ENCODE measurements at regions not wholly inside any gene's neighbourhood (a gene's known extent, or its start where the extent isn't known, plus 50 kb on each side); places are given as distances from the start of the nearest gene placed in this dataset.
"Not testable (repeated sequence)": the region's sequence is repeated elsewhere in the genome, so short reads cannot be mapped to it uniquely, and the experiment has no call there.

GRCh38 chr12:125544960-125545359 is 479.7 kb downstream of the AACS start:
- Mint-ChIP-seq H3K4me3 (no peak overlapping the region), H3K36me3 (ENCODE audit: low read depth) (no peaks in the 10 kb centered on the region)
- no peak for ATAC-seq

DNA sequence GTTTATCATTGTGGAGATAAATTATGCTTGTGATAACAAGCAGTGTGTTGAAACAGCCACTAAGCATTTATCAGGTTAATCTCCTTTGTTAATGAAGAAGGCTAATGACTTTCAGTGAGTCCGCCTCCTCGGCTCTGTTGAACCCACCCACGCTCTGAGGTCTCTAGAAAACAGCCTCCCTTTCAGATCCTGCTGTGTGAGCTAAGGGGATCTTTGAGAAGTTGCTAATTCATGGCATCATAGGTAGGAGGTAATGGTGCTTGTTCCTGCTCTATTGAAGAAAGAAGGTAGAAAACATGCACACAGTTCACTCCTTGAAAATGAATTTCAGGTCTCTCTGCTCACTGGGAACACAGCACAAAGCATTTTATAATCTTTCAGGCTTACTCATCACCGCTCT is 483.9 kb downstream of the AACS start:
- no peaks in the 10 kb centered on the region for H3K36me3 Mint-ChIP-seq (ENCODE audit: low read depth)
- H3K9me3 Mint-ChIP-seq, result peaks cover 18% of the 10 kb centered on the region
- H3K27me3 Mint-ChIP-seq, result no peaks in the 10 kb centered on the region
- no peaks in the 10 kb centered on the region for H3K4me1 Mint-ChIP-seq
- no peak overlapping the region for H3K4me3 Mint-ChIP-seq
- H3K27ac Mint-ChIP-seq, result no peak overlapping the region
- ATAC-seq (no peak), DNase-seq (no peak)

More at GRCh38 chr12:125544960-125545359, 479.7 kb downstream of the AACS start:
- no peak overlapping the region for H3K27ac Mint-ChIP-seq
- H3K4me1 Mint-ChIP-seq, result no peaks in the 10 kb centered on the region
- H3K27me3 Mint-ChIP-seq, result no peaks in the 10 kb centered on the region
- DNase-seq, result no peak
- H3K9me3 Mint-ChIP-seq, result peaks cover 18% of the 10 kb centered on the region

DNA sequence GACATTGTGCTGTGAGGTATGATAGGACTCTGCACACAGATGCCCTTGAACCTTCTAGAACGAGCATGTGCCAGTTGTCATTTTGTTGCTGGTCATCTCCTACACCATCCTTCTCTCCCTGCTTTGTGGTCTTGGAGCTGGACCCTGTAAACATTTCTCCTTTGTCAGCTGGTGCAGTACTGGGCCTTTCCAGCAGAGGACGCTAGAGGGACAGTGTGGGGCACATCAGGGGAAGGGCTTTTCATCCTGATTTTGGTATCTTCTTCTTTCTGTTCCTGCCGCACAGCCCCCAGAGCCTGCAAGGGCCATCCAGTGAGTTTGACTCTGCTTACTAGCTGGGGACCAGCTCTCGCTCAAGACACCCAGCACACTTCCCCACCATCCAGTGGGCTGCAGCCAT is 484.6 kb downstream of the AACS start:
- ATAC-seq (no peak), DNase-seq (no peak)
- no peaks in the 10 kb centered on the region for H3K4me1 Mint-ChIP-seq
- peaks cover 13% of the 10 kb centered on the region for H3K9me3 Mint-ChIP-seq
- H3K27ac Mint-ChIP-seq, result no peak overlapping the region
- no peaks in the 10 kb centered on the region for H3K27me3 Mint-ChIP-seq
- no peaks in the 10 kb centered on the region for H3K36me3 Mint-ChIP-seq (ENCODE audit: low read depth)
- no peak overlapping the region for H3K4me3 Mint-ChIP-seq

DNA sequence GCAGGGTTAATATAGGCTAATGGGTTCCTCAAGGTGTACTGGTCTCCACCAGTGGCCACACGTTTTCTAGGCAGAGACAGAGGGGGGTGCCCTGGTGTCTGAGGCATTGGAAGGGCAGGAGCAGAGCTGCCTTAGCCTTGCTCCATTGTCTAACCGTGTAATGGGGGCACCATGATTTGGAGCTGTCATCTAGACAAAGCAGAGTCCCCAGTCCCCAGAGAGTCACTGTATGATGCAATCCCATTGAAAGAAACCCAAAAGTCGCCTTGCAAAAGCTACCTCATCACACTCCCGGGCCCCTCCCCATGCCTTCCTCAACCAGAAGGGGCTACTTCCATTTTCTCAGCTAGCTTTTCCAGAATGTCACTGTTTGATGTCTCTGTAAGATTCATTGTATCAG is 487.1 kb downstream of the AACS start:
- ATAC-seq, result no peak
- H3K27me3 Mint-ChIP-seq, result no peaks in the 10 kb centered on the region
- H3K27ac Mint-ChIP-seq, result no peak overlapping the region
- no peaks in the 10 kb centered on the region for H3K9me3 Mint-ChIP-seq
- no peaks in the 10 kb centered on the region for H3K4me1 Mint-ChIP-seq
- no peak for DNase-seq
- no peak overlapping the region for H3K4me3 Mint-ChIP-seq
- no peaks in the 10 kb centered on the region for H3K36me3 Mint-ChIP-seq (ENCODE audit: low read depth)

GRCh38 chr12:125561008-125561407 is 495.8 kb downstream of the AACS start:
- not testable (repeated sequence) for H3K36me3 Mint-ChIP-seq (ENCODE audit: low read depth); ATAC-seq; H3K27me3 Mint-ChIP-seq; H3K4me3 Mint-ChIP-seq; H3K9me3 Mint-ChIP-seq; DNase-seq; H3K4me1 Mint-ChIP-seq; H3K27ac Mint-ChIP-seq

- no peaks in the 10 kb centered on the region for H3K27me3 Mint-ChIP-seq
- H3K4me1 Mint-ChIP-seq, result no peaks in the 10 kb centered on the region
- DNase-seq (no peak), ATAC-seq (no peak)
- no peaks in the 10 kb centered on the region for H3K36me3 Mint-ChIP-seq (ENCODE audit: low read depth)
- H3K9me3 Mint-ChIP-seq, result peaks cover 8% of the 10 kb centered on the region
- no peak overlapping the region for H3K27ac Mint-ChIP-seq
- H3K4me3 Mint-ChIP-seq, result no peak overlapping the region
Observed at GRCh38 chr12:125564753-125565152, 499.5 kb downstream of the AACS start.

DNA sequence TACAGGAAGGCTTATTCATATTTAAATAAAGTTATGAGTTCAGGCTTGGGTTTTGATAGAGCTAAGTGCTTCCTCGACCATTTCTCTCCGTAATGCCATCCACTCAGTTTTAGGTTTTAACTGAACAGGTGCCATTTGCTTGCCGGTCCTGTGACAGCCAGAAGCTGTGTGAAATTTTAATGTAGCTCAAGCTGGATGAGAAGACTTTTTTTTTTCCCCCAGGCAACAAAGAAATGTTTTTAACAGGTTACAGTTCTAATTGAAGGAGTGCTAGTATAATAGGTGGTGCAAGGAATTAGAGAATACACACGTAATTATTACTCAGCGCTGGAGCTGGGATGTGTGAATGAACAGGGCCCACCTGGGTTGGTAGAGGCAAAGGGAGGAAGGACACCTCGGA is 502.3 kb downstream of the AACS start:
- Mint-ChIP-seq H3K9me3 (peaks cover 8% of the 10 kb centered on the region), H3K4me1 (no peaks in the 10 kb centered on the region), H3K4me3 (no peak overlapping the region), H3K27me3 (no peaks in the 10 kb centered on the region), H3K27ac (no peak overlapping the region), H3K36me3 (ENCODE audit: low read depth) (no peaks in the 10 kb centered on the region)
- DNase-seq (no peak), ATAC-seq (no peak)

DNA sequence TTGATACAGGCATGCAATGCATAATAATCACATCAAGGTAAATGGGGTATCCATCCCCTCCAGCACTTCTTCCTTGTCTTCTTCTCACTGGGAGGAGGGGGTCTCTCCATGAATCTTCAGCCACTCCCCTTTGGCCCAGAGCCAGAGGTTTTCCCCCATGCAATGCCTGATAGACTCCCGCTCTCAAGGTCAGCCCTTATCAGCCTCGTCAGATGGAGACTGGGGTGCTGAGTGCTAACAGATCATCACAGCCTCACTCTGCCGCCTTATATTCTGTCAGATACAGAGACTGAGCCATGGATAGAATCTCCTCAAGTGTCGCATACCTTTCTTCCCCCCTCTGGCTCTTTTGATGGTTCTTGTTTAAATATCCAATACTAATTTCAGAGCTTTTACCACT is 503.1 kb downstream of the AACS start:
- ATAC-seq (no peak), DNase-seq (no peak)
- H3K4me1 Mint-ChIP-seq, result no peaks in the 10 kb centered on the region
- no peaks in the 10 kb centered on the region for H3K27me3 Mint-ChIP-seq
- no peak overlapping the region for H3K27ac Mint-ChIP-seq
- no peak overlapping the region for H3K4me3 Mint-ChIP-seq
- peaks cover 8% of the 10 kb centered on the region for H3K9me3 Mint-ChIP-seq
- H3K36me3 Mint-ChIP-seq (ENCODE audit: low read depth), result no peaks in the 10 kb centered on the region

DNA sequence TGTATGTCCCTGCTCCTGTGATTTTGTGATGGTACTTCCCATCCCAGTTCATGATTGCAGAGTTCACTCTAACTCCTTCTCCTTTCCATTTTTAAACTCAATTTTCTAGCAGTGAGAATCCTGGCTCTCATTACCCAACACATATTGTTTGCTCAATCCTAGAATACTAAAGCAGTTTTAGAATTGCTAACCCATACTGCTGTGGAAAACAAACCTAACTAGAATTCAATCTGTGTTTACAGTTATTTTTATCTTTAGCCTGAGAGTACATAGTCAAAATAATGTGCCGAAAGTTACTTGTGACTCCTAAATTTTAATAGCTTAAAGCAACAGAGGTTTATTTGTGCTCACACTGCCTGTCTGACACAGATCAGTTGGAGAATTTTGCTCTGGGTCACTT is 508.0 kb downstream of the AACS start:
- Mint-ChIP-seq H3K27me3 (peaks cover 2% of the 10 kb centered on the region), H3K27ac (no peak overlapping the region), H3K4me3 (no peak overlapping the region), H3K36me3 (ENCODE audit: low read depth) (no peaks in the 10 kb centered on the region), H3K4me1 (no peaks in the 10 kb centered on the region), H3K9me3 (peaks cover 9% of the 10 kb centered on the region)
- no peak for DNase-seq
- ATAC-seq, result no peak

DNA sequence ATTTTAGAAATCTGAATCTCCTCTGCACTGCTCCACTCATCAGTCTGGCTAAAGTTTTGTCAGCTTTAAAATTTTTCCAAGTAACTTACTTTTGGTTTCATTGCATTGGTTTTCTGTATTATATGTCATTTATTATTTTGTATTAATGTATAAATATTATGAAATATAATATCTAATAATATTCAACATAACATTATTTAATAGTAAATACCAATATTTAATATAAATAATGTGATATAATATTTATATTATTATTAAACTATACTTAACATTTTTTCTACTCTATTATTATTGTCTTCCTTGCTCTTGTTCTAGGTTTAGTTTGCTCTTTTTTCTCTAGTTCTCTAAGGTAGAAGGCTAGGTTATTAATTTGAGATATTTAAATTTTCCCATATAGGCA is 512.1 kb downstream of the AACS start:
- Mint-ChIP-seq H3K4me1 (no peaks in the 10 kb centered on the region), H3K9me3 (peaks cover 24% of the 10 kb centered on the region), H3K36me3 (ENCODE audit: low read depth) (no peaks in the 10 kb centered on the region), H3K4me3 (no peak overlapping the region), H3K27ac (no peak overlapping the region), H3K27me3 (peaks cover 2% of the 10 kb centered on the region)
- no peak for DNase-seq
- no peak for ATAC-seq

DNA sequence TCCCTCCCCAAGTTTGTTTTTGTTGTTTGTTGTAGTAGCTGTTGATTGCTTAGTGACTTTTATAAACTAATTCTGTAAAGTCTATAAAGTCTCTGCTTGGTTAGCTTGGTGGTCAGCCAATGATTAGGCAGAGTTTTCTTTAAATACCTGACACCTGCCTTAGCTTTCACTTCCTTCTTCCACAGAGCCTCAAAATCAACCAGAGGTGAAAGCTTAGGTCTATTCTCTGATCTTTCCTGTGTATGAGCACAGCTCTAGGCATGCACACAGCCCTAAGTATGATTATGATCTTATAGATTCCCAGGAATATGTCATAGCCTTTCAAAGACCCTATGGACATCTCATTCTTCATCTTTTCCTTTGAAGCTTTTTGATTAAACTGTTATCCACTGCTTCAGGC is 514.7 kb downstream of the AACS start:
- H3K36me3 Mint-ChIP-seq (ENCODE audit: low read depth), result no peaks in the 10 kb centered on the region
- peaks cover 2% of the 10 kb centered on the region for H3K27me3 Mint-ChIP-seq
- peaks cover 24% of the 10 kb centered on the region for H3K9me3 Mint-ChIP-seq
- no peak overlapping the region for H3K4me3 Mint-ChIP-seq
- DNase-seq (no peak), ATAC-seq (no peak)
- no peaks in the 10 kb centered on the region for H3K4me1 Mint-ChIP-seq
- no peak overlapping the region for H3K27ac Mint-ChIP-seq

GRCh38 chr12:125583071-125583470 is 517.8 kb downstream of the AACS start:
- H3K27me3 Mint-ChIP-seq, result no peaks in the 10 kb centered on the region
- H3K9me3 Mint-ChIP-seq, result peaks cover 16% of the 10 kb centered on the region
- H3K36me3 Mint-ChIP-seq (ENCODE audit: low read depth), result no peaks in the 10 kb centered on the region
- no peak overlapping the region for H3K4me3 Mint-ChIP-seq
- DNase-seq (no peak), ATAC-seq (no peak)
- H3K4me1 Mint-ChIP-seq, result no peaks in the 10 kb centered on the region
- H3K27ac Mint-ChIP-seq, result no peak overlapping the region

DNA sequence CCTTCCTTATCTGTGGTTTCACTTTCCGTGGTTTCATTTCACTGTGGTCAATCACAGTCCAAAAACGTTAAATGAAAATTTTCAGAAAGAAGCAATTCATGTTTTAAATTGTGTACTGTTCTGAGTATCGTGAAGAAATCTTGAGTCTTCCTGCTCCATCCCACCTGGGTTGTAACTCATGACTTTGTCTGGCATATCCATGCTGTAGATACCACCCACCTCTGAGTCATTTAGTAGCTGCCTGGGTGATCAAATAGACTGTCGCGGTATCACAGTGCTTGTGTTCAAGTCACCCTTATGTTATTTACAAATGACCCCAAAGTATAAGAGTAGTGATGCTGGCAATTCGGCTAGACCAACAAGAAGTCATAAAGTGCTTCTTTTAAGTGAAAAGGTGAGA is 521.2 kb downstream of the AACS start:
- Mint-ChIP-seq H3K27ac (no peak overlapping the region), H3K4me1 (no peaks in the 10 kb centered on the region), H3K27me3 (no peaks in the 10 kb centered on the region), H3K4me3 (no peak overlapping the region), H3K9me3 (no peaks in the 10 kb centered on the region), H3K36me3 (ENCODE audit: low read depth) (no peaks in the 10 kb centered on the region)
- DNase-seq, result no peak
- ATAC-seq, result no peak

DNA sequence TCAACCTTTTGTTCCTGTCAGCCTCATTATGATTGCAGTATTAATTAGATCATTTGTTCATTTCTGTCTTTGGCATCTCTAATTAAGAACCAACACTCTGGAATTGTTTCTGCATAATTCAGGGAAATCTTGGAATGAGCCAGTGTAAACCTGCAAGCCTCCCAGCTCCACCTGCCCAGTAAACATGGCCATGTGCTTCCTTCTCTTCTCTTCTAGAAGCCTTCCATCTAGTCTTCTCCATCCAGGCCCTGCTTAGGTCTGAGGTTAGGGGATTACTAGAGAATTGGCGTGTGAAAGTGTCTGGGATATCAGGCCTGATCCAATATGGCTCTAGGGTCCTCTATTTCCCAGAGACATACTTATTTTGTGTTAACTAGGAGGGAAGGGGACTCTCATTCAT is 528.0 kb downstream of the AACS start:
- ATAC-seq, result no peak
- no peak for DNase-seq

GRCh38 chr12:125604976-125605375 is 539.7 kb downstream of the AACS start:
- DNase-seq (no peak), ATAC-seq (no peak)
- no peaks in the 10 kb centered on the region for H3K4me1 Mint-ChIP-seq
- H3K36me3 Mint-ChIP-seq (ENCODE audit: low read depth), result no peaks in the 10 kb centered on the region
- H3K27me3 Mint-ChIP-seq, result peaks cover 3% of the 10 kb centered on the region
- H3K27ac Mint-ChIP-seq, result no peak overlapping the region
- H3K4me3 Mint-ChIP-seq, result no peak overlapping the region
- H3K9me3 Mint-ChIP-seq, result peaks cover 21% of the 10 kb centered on the region

More for the DNA sequence above, 528.0 kb downstream of the AACS start:
- Mint-ChIP-seq H3K36me3 (ENCODE audit: low read depth) (no peaks in the 10 kb centered on the region), H3K4me1 (no peaks in the 10 kb centered on the region), H3K9me3 (peaks cover 5% of the 10 kb centered on the region), H3K4me3 (no peak overlapping the region), H3K27ac (no peak overlapping the region), H3K27me3 (no peaks in the 10 kb centered on the region)

- Mint-ChIP-seq H3K36me3 (ENCODE audit: low read depth) (no peaks in the 10 kb centered on the region), H3K9me3 (peaks cover 15% of the 10 kb centered on the region), H3K4me3 (no peak overlapping the region), H3K4me1 (no peaks in the 10 kb centered on the region), H3K27me3 (no peaks in the 10 kb centered on the region), H3K27ac (no peak overlapping the region)
- ATAC-seq (no peak), DNase-seq (no peak)
Observed at GRCh38 chr12:125606312-125606711, 541.1 kb downstream of the AACS start.
